Smooth muscle cell (in vitro differentiated cells): ENCODE measurements at regions not wholly inside any gene's neighbourhood (a gene's known extent, or its start where the extent isn't known, plus 50 kb on each side); places are given as distances from the start of the nearest gene placed in this dataset.
A peak's percentile ranks its signal among the peaks of the same experiment; 100 is the strongest.

Experiments
- DNase-seq: peaks from one replicate; lab custom pipeline; 2025; ENCODE audit not compliant: unreplicated experiment; lab: John Stamatoyannopoulos, UW
- H2AFZ ChIP-seq: fragments of 200-600 bp; sonication (generic); 2 replicates; pipeline ENCODE4 v1.6.0; 2016; ENCODE audit warnings: antibody characterized with exemption, low read depth, mild to moderate bottlenecking
- H3F3A ChIP-seq: fragments of 200-600 bp; sonication (generic); 2 replicates; pipeline ENCODE4 v1.6.0; 2017; ENCODE audit warnings: antibody characterized with exemption, low read depth
- H3K27ac ChIP-seq: fragments of 200-600 bp; sonication (generic); 2 replicates; pipeline ENCODE4 v1.5.1; 2016; ENCODE audit warnings: low read depth, mild to moderate bottlenecking
- H3K27me3 ChIP-seq: fragments of 200-600 bp; sonication (generic); 2 replicates; pipeline ENCODE4 v1.6.1; 2016; ENCODE audit warnings: low read depth, mild to moderate bottlenecking
- H3K36me3 ChIP-seq: fragments of 200-600 bp; sonication (generic); 2 replicates; pipeline ENCODE4 v1.5.1; 2016; ENCODE audit warnings: low read depth
- H3K4me1 ChIP-seq: fragments of 200-600 bp; sonication (generic); 2 replicates; pipeline ENCODE4 v1.5.1; 2016; ENCODE audit warnings: low read depth
- H3K4me2 ChIP-seq: fragments of 200-600 bp; sonication (generic); 2 replicates; pipeline ENCODE4 v1.6.0; 2016; ENCODE audit warnings: mild to moderate bottlenecking
- H3K4me3 ChIP-seq: fragments of 200-600 bp; sonication (generic); 2 replicates; pipeline ENCODE4 v1.5.1; 2016; ENCODE audit warnings: mild to moderate bottlenecking
- H3K79me2 ChIP-seq: fragments of 200-600 bp; sonication (generic); 2 replicates; pipeline ENCODE4 v1.6.0; 2016; ENCODE audit warnings: low read depth, mild to moderate bottlenecking
- H3K9ac ChIP-seq: fragments of 200-600 bp; sonication (generic); 2 replicates; pipeline ENCODE4 v1.6.0; 2016; ENCODE audit warnings: low read depth
- H3K9me3 ChIP-seq: fragments of 200-600 bp; sonication (generic); replicated peaks from 2 replicates; pipeline ENCODE4 v1.5.1; 2016; ENCODE audit warnings: low read depth
- H4K20me1 ChIP-seq: fragments of 200-600 bp; sonication (generic); 2 replicates; pipeline ENCODE4 v1.6.0; 2016; ENCODE audit warnings: low read depth
- WGBS: methylation state at CpG from one replicate; pipeline ENCODE4 v1.1.7; 2016; ENCODE audit warnings: low lambda C conversion rate; 5-methylcytosine and 5-hydroxymethylcytosine counted together
- TF ChIP-seq, protein P1 (sequence below): fragments of 200-600 bp; sonication (generic); IDR thresholded peaks from 2 replicates; pipeline ENCODE4 v1.5.1; 2017; ENCODE audit warnings: borderline replicate concordance, mild to moderate bottlenecking, antibody characterized with exemption; ENCODE audit not compliant: insufficient read depth, poor library complexity, severe bottlenecking

DNA sequence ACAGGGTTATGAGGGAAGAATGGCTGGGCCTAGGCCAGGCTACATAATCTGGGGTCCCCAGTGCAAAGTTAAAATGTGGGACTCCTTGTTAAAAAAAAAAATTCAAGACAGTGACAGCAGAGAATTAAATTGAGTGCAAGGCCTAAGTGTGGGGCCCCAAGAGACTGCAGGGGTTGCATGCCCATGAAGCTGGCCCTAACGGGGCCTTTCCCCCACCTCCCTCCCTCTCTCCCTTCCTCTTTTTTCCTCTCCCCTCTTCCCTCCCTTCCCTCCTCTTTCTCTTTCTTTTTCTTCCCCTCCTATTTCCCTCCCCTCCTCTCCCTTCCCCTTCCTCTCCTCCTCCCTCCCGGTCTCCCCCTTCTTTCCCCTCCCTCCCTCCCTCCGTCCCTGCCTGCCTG, 266.7 kb downstream of the LMO4 start:
- 17% methylated on average over 2 of the region's 3 CpGs for WGBS
- H4K20me1 ChIP-seq: no peaks in the 10 kb centered on the region
- H3F3A ChIP-seq: no peaks in the 10 kb centered on the region
- no peak overlapping the region for H3K4me3 ChIP-seq
- H3K27ac ChIP-seq: peak overlapping the region; percentile 37
- H3K9me3 ChIP-seq: no peaks in the 10 kb centered on the region
- TF ChIP-seq, protein P1, sequence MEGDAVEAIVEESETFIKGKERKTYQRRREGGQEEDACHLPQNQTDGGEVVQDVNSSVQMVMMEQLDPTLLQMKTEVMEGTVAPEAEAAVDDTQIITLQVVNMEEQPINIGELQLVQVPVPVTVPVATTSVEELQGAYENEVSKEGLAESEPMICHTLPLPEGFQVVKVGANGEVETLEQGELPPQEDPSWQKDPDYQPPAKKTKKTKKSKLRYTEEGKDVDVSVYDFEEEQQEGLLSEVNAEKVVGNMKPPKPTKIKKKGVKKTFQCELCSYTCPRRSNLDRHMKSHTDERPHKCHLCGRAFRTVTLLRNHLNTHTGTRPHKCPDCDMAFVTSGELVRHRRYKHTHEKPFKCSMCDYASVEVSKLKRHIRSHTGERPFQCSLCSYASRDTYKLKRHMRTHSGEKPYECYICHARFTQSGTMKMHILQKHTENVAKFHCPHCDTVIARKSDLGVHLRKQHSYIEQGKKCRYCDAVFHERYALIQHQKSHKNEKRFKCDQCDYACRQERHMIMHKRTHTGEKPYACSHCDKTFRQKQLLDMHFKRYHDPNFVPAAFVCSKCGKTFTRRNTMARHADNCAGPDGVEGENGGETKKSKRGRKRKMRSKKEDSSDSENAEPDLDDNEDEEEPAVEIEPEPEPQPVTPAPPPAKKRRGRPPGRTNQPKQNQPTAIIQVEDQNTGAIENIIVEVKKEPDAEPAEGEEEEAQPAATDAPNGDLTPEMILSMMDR: no peak
- peaks cover 22% of the 10 kb centered on the region for H3K4me1 ChIP-seq
- no peaks in the 10 kb centered on the region for H3K27me3 ChIP-seq
- peak overlapping the region; percentile 75 for H3K4me2 ChIP-seq
- H3K36me3 ChIP-seq: no peaks in the 10 kb centered on the region
- DNase-seq: no peak
- peak overlapping the region; percentile 24 for H2AFZ ChIP-seq
- no peaks in the 10 kb centered on the region for H3K79me2 ChIP-seq
- no peak overlapping the region for H3K9ac ChIP-seq

DNA sequence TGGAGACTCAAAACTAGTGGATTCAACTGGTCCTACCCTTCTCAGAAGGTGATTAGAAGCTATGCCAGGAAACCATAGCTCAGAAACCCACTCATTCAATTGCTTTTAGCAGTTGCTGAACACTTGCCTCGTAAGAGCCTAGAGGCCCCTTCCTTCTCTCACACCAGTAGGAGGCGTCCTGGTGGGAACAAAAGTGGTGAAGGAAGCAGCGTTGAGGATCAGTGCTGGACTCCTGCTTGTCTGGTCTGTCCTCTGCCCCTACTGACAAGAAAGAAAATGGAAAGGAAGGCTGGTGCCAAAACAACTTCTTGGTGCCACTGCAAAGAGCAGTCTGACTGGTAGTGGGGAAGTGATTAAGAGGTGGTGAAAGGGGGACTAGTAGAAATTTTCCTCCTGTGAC, 269.7 kb downstream of the LMO4 start:
- Histone ChIP-seq H3K27me3 (no peaks in the 10 kb centered on the region), H3K4me1 (peaks cover 31% of the 10 kb centered on the region), H4K20me1 (no peaks in the 10 kb centered on the region), H3F3A (no peaks in the 10 kb centered on the region), H3K79me2 (no peaks in the 10 kb centered on the region), H3K36me3 (no peaks in the 10 kb centered on the region), H3K27ac (no peak overlapping the region), H3K9ac (no peak overlapping the region), H2AFZ (no peak overlapping the region), H3K4me3 (no peak overlapping the region), H3K9me3 (no peaks in the 10 kb centered on the region), H3K4me2 (no peak overlapping the region)
- TF ChIP-seq, protein P1: no peak
- 48% methylated on average over 3 of the region's 3 CpGs for WGBS
- DNase-seq: no peak

DNA sequence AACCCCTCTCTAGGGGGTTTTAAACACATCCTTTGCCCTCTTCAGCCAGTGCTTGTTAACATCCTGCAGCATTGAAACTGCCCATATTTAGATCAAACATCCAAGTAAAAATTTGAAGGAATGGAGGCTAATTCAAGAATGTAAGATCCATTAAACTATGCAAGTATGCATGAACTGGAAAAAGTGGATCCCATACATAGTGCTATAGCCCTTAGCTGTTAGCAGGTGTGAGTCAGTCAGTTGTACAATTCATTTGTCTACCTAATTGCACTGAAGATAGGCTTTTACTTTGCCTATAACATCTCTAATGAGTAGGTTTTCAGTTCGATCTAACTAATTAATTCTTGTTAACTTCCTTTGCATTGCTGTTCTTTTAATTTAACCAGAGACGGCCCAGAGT, 270.9 kb downstream of the LMO4 start:
- Histone ChIP-seq H3K9ac (no peak overlapping the region), H3F3A (no peaks in the 10 kb centered on the region), H3K9me3 (no peaks in the 10 kb centered on the region), H3K79me2 (no peaks in the 10 kb centered on the region), H3K27ac (no peak overlapping the region), H3K27me3 (no peaks in the 10 kb centered on the region), H3K4me3 (no peak overlapping the region), H3K4me1 (peaks cover 31% of the 10 kb centered on the region), H3K36me3 (no peaks in the 10 kb centered on the region), H2AFZ (no peak overlapping the region), H4K20me1 (no peaks in the 10 kb centered on the region), H3K4me2 (no peak overlapping the region)
- 60% methylated on average over 2 of the region's 2 CpGs for WGBS
- TF ChIP-seq, protein P1: no peak
- DNase-seq: no peak

DNA sequence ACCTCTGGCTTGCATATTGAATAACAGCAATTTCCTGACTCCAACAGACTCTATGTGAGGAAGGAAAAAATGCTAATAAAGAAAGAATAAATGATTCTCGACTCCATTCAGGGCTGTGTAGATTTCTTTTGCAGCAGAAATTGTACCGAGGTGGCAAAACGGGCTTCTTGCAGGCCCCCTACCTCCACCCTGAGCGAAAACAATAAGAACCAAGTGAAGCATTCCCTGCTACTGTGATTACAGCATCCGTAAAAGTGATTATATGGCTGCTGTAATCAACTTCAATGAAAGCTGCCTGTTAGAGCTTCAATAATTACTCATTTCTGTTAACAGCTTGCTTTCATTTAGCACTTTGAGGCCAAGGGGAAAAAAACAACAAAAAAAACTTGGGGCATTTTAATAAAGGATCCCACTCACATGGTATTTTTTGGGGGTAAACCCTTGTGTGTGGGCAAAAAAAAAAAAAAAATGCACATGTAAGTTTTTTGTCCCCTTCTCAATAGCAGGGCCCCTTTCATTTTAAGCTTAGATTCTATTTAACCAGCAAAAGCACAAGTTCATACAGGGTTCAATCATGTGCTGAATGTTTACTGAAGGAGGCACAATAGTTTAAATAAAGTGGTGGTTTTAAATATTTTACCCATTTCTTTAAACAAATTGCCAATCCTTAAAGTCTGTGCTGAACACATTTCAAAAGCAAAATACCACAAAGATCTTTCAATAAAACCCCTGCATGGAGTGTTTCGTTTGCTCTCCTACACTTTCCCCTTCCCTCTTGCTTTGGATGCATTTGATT, 271.6 kb downstream of the LMO4 start:
- H3K9me3 ChIP-seq: no peaks in the 10 kb centered on the region
- no peaks in the 10 kb centered on the region for H3K36me3 ChIP-seq
- 62% methylated on average over 6 of the region's 6 CpGs for WGBS
- no peak overlapping the region for H3K4me2 ChIP-seq
- no peaks in the 10 kb centered on the region for H3K79me2 ChIP-seq
- H3K9ac ChIP-seq: no peak overlapping the region
- no peak for DNase-seq
- no peak overlapping the region for H3K4me3 ChIP-seq
- TF ChIP-seq, protein P1: no peak
- peaks cover 31% of the 10 kb centered on the region for H3K4me1 ChIP-seq
- H3F3A ChIP-seq: no peaks in the 10 kb centered on the region
- no peak overlapping the region for H3K27ac ChIP-seq
- H4K20me1 ChIP-seq: no peaks in the 10 kb centered on the region
- no peaks in the 10 kb centered on the region for H3K27me3 ChIP-seq
- H2AFZ ChIP-seq: no peak overlapping the region
